BJ (cell line): ENCODE measurements at regions not wholly inside any gene's neighbourhood (a gene's known extent, or its start where the extent isn't known, plus 50 kb on each side); places are given as distances from the start of the nearest gene placed in this dataset.

Experiments
- CTCF ChIA-PET: fragments of 350-600 bp; formaldehyde crosslinking; extraction: SDS; loops from one replicate; lab custom pipeline; 2021; ENCODE audit warnings: antibody characterized with exemption, inconsistent platforms; lab: Yijun Ruan, JAX
- POLR2A ChIA-PET: fragments of 300-600 bp; sonication (Branson Sonifier 250); formaldehyde crosslinking; extraction: SDS; loops from one replicate; lab custom pipeline; 2021; ENCODE audit warnings: antibody characterized with exemption; lab: Charles Lee
- DNase-seq: peaks from one replicate; pipeline ENCODE4 v3.0.0-alpha.2; 2011; ENCODE audit warnings: low read depth
- H3K27me3 ChIP-seq: 2 replicates; pipeline ENCODE4 v1.6.0; 2011; ENCODE audit warnings: low read length; ENCODE audit not compliant: control insufficient read depth, insufficient read depth
- H3K36me3 ChIP-seq: 2 replicates; pipeline ENCODE4 v1.5.1; 2011; ENCODE audit warnings: low read length; ENCODE audit not compliant: control insufficient read depth, insufficient read depth
- H3K4me3 ChIP-seq: 2 replicates; pipeline ENCODE4 v1.5.1; 2011; ENCODE audit warnings: low read depth, mild to moderate bottlenecking, control low read depth, low read length
- TF ChIP-seq, protein P1 (sequence below): IDR thresholded peaks from 2 replicates; pipeline ENCODE4 v1.5.1; 2011; ENCODE audit warnings: low read depth, mild to moderate bottlenecking, control low read depth, inconsistent platforms, low read length, moderate library complexity; ENCODE audit not compliant: insufficient read depth

GRCh38 chr2:118166242-118166641, 78.0 kb downstream of the INSIG2 start:
- Histone ChIP-seq H3K27me3 (0 out of 2 replicates have a peak, but pooled peaks cover 2% of the 10 kb centered on the region), H3K36me3 (no peaks in the 10 kb centered on the region), H3K4me3 (no peak overlapping the region)
- POLR2A ChIA-PET, result no interaction called here
- no peak for DNase-seq
- CTCF ChIA-PET, result interaction anchor here (0.9 kb wide), 1 partner anchor 119 kb away, joined by 3 read pairs; no protein-coding TSS in a partner anchor
- TF ChIP-seq, protein P1, sequence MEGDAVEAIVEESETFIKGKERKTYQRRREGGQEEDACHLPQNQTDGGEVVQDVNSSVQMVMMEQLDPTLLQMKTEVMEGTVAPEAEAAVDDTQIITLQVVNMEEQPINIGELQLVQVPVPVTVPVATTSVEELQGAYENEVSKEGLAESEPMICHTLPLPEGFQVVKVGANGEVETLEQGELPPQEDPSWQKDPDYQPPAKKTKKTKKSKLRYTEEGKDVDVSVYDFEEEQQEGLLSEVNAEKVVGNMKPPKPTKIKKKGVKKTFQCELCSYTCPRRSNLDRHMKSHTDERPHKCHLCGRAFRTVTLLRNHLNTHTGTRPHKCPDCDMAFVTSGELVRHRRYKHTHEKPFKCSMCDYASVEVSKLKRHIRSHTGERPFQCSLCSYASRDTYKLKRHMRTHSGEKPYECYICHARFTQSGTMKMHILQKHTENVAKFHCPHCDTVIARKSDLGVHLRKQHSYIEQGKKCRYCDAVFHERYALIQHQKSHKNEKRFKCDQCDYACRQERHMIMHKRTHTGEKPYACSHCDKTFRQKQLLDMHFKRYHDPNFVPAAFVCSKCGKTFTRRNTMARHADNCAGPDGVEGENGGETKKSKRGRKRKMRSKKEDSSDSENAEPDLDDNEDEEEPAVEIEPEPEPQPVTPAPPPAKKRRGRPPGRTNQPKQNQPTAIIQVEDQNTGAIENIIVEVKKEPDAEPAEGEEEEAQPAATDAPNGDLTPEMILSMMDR, result no peak

DNA sequence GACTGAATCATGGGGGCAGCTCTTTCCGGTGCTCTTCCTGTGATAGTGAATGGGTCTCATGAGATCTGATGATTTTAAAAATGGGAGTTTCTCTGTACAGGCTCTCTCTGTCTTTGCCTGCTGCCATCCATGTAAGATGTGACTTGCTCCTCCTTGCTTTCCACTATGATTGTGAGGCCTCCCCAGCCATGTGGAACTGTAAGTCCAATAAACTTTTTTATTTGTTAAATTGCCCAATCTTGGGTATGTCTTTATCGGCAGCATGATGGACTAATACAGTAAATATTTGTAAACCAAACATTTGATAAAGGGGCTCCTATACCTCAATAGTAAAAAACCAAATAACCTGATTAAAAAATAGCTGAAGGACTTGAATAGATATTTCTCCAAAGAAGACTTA, 77.3 kb downstream of the INSIG2 start:
- Histone ChIP-seq H3K27me3 (0 out of 2 replicates have a peak, but pooled peaks cover 2% of the 10 kb centered on the region), H3K4me3 (no peak overlapping the region), H3K36me3 (no peaks in the 10 kb centered on the region)
- DNase-seq, result no peak
- TF ChIP-seq, protein P1, result no peak
- POLR2A ChIA-PET, result no interaction called here
- CTCF ChIA-PET, result interaction anchor here (0.9 kb wide), 1 partner anchor 119 kb away, joined by 3 read pairs; no protein-coding TSS in a partner anchor
